WTC11 (cell line): ENCODE measurements at regions not wholly inside any gene's neighbourhood (a gene's known extent, or its start where the extent isn't known, plus 50 kb on each side); places are given as distances from the start of the nearest gene placed in this dataset.

Experiments
- ATAC-seq: fragments of 200-7000 bp; cut with Tn5 transposase; 2 replicates; pipeline ENCODE4 v1.10.0; 2021; ENCODE audit warnings: mild to moderate bottlenecking, moderate library complexity
- CTCF ChIA-PET: fragments of 300-600 bp; sonication (Branson Sonifier 250); formaldehyde crosslinking; loops from one replicate; lab custom pipeline; 2021; ENCODE audit warnings: antibody characterized with exemption; lab: Charles Lee
- POLR2A ChIA-PET: fragments of 350-600 bp; sonication (Branson Sonifier 250); formaldehyde crosslinking; loops from one replicate; lab custom pipeline; 2021; ENCODE audit warnings: antibody characterized with exemption; lab: Charles Lee
- DNase-seq: peaks from one replicate; pipeline ENCODE4 v3.0.0; 2021; ENCODE audit warnings: low spot score
- H3K27ac Mint-ChIP-seq: 2 replicates; pipeline ENCODE4 v1.8.0; 2021; ENCODE audit warnings: mixed read lengths
- H3K27me3 Mint-ChIP-seq: 2 replicates; pipeline ENCODE4 v1.8.0; 2021; ENCODE audit warnings: low read depth, mild to moderate bottlenecking, moderate library complexity, mixed read lengths
- H3K36me3 Mint-ChIP-seq: 2 replicates; pipeline ENCODE4 v1.8.0; 2021; ENCODE audit warnings: mixed read lengths
- H3K4me1 Mint-ChIP-seq: 2 replicates; pipeline ENCODE4 v1.8.0; 2022; ENCODE audit warnings: mixed read lengths
- H3K4me3 Mint-ChIP-seq: 2 replicates; pipeline ENCODE4 v1.8.0; 2021; ENCODE audit warnings: mild to moderate bottlenecking, moderate library complexity, mixed read lengths
- H3K9me3 Mint-ChIP-seq: 2 replicates; pipeline ENCODE4 v1.8.0; 2021; ENCODE audit warnings: mixed read lengths
- ATF6 ChIP-seq: sonication (generic); formaldehyde crosslinking; IDR thresholded peaks from 2 replicates; pipeline ENCODE4 v1.8.1; 2023; ENCODE audit warnings: mild to moderate bottlenecking, missing genetic modification reagents
- CBFB ChIP-seq: sonication (generic); formaldehyde crosslinking; IDR thresholded peaks from 2 replicates; pipeline ENCODE4 v1.8.1; 2022; ENCODE audit warnings: mild to moderate bottlenecking, low read depth, missing genetic modification reagents
- CDX4 ChIP-seq: fragments of 250-450 bp; sonication (Bioruptor Pico); IDR thresholded peaks from 2 replicates; pipeline ENCODE4 v1.9.0; 2021; ENCODE audit warnings: moderate library complexity, mild to moderate bottlenecking, inconsistent platforms, borderline replicate concordance
- E2F1 ChIP-seq: sonication (generic); formaldehyde crosslinking; IDR thresholded peaks from 2 replicates; pipeline ENCODE4 v1.8.0; 2022; ENCODE audit warnings: mild to moderate bottlenecking, missing genetic modification reagents
- ERG ChIP-seq: fragments of 250-450 bp; sonication (Bioruptor Pico); IDR thresholded peaks from 2 replicates; pipeline ENCODE4 v1.8.0; 2021; ENCODE audit warnings: mild to moderate bottlenecking
- ETV6 ChIP-seq: sonication (generic); formaldehyde crosslinking; IDR thresholded peaks from 2 replicates; pipeline ENCODE4 v1.8.1; 2022; ENCODE audit warnings: mild to moderate bottlenecking, missing genetic modification reagents
- MYBL2 ChIP-seq: sonication (generic); formaldehyde crosslinking; IDR thresholded peaks from 2 replicates; pipeline ENCODE4 v1.8.1; 2023; ENCODE audit warnings: mild to moderate bottlenecking, moderate library complexity, missing genetic modification reagents
- NFE2L1 ChIP-seq: sonication (generic); formaldehyde crosslinking; IDR thresholded peaks from 2 replicates; pipeline ENCODE4 v1.8.1; 2023; ENCODE audit warnings: missing genetic modification reagents
- NFYB ChIP-seq: sonication (generic); formaldehyde crosslinking; conservative IDR thresholded peaks from 2 replicates; pipeline ENCODE4 v1.8.0; 2022; ENCODE audit warnings: low read depth, missing genetic modification reagents
- NR3C1 ChIP-seq: sonication (generic); formaldehyde crosslinking; conservative IDR thresholded peaks from 2 replicates; pipeline ENCODE4 v1.8.1; 2023; ENCODE audit warnings: low read depth, mild to moderate bottlenecking, missing genetic modification reagents
- PRDM15 ChIP-seq: sonication (generic); formaldehyde crosslinking; IDR thresholded peaks from 2 replicates; pipeline ENCODE4 v1.8.0; 2022; ENCODE audit warnings: missing genetic modification reagents
- SMAD3 ChIP-seq: sonication (generic); formaldehyde crosslinking; IDR thresholded peaks from 2 replicates; pipeline ENCODE4 v1.8.0; 2022; ENCODE audit warnings: missing genetic modification reagents, mild to moderate bottlenecking, borderline replicate concordance
- ZNF121 ChIP-seq: sonication (generic); formaldehyde crosslinking; IDR thresholded peaks from 2 replicates; pipeline ENCODE4 v1.8.0; 2023; ENCODE audit warnings: missing genetic modification reagents
- ZNF317 ChIP-seq: sonication (generic); formaldehyde crosslinking; IDR thresholded peaks from 2 replicates; pipeline ENCODE4 v1.8.1; 2023; ENCODE audit warnings: low read depth, mild to moderate bottlenecking, moderate library complexity, missing genetic modification reagents, borderline replicate concordance
- ZNF425 ChIP-seq: fragments of 250-450 bp; sonication (Bioruptor Pico); conservative IDR thresholded peaks from 2 replicates; pipeline ENCODE4 v1.9.0; 2021; ENCODE audit warnings: mild to moderate bottlenecking

GRCh38 chr10:78301891-78302738, 268.5 kb downstream of the RPS24 start (continued):
- TF ChIP-seq E2F1 (CRISPR knock-in tag) (no peak), NFE2L1 (CRISPR knock-in tag) (no peak), ZNF317 (no peak), NFYB (CRISPR knock-in tag) (no peak)

- DNase-seq (no peak), ATAC-seq (no peak)
- H3K27me3 Mint-ChIP-seq: no peaks in the 10 kb centered on the region; the same call in 1 of the 2 replicates
- H3K4me1 Mint-ChIP-seq: peaks cover 31% of the 10 kb centered on the region
- H3K4me3 Mint-ChIP-seq: peak overlapping the region; percentile 82
- TF ChIP-seq CBFB (CRISPR knock-in tag) (no peak), CDX4 (CRISPR knock-in tag) (no peak), ETV6 (no peak), PRDM15 (CRISPR knock-in tag) (no peak), SMAD3 (CRISPR knock-in tag) (no peak), ERG (CRISPR knock-in tag) (no peak), NR3C1 (CRISPR knock-in tag) (no peak), ATF6 (CRISPR knock-in tag) (no peak), MYBL2 (CRISPR knock-in tag) (no peak), E2F1 (CRISPR knock-in tag) (no peak), ZNF121 (CRISPR knock-in tag) (no peak), ZNF425 (no peak)
- ChIA-PET POLR2A (interaction anchor here (0.6 to 1.1 kb wide), 2 partner anchors 9 to 105 kb away, joined by 3 read pairs; no protein-coding TSS in a partner anchor), CTCF (interaction anchor here (0.8 to 3.6 kb wide), 16 partner anchors 10 to 934 kb away, joined by 3 to 44 read pairs (median 4); partner anchors contain the start of gene POLR3A)
- H3K9me3 Mint-ChIP-seq: peaks cover 16% of the 10 kb centered on the region
- no peaks in the 10 kb centered on the region for H3K36me3 Mint-ChIP-seq
- peak overlapping the region; percentile 85 for H3K27ac Mint-ChIP-seq
Measured at GRCh38 chr10:78302739-78302988, 269.0 kb downstream of the RPS24 start.
